ENCODE measurements at regions not wholly inside any gene's neighbourhood (a gene's known extent, or its start where the extent isn't known, plus 50 kb on each side); places are given as distances from the start of the nearest gene placed in this dataset.

- Mint-ChIP-seq H3K27me3 (ENCODE audit: low read depth, poor library complexity) (peaks cover 4% of the 10 kb centered on the region), H3K4me3 (no peak overlapping the region)
Observed at GRCh38 chr3:118710532-118710931, 324.1 kb downstream of the IGSF11 start.

GRCh38 chr3:118713502-118714207 is 321.0 kb downstream of the IGSF11 start:
- Mint-ChIP-seq H3K27ac (no peak overlapping the region), H3K9me3 (no peaks in the 10 kb centered on the region), H3K36me3 (ENCODE audit: low read depth) (no peaks in the 10 kb centered on the region), H3K4me1 (no peaks in the 10 kb centered on the region), H3K4me3 (no peak overlapping the region), H3K27me3 (ENCODE audit: low read depth, poor library complexity) (no peaks in the 10 kb centered on the region)
- TF ChIP-seq CTCF (IDR thresholded peaks at IDR 0.05) = no peak
- DNase-seq = no peak

More at GRCh38 chr3:118710532-118710931, 324.1 kb downstream of the IGSF11 start:
- no peak for DNase-seq
- no peaks in the 10 kb centered on the region for H3K9me3 Mint-ChIP-seq
- H3K27ac Mint-ChIP-seq = no peak overlapping the region
- TF ChIP-seq CTCF (IDR thresholded peaks at IDR 0.05) = no peak
- H3K36me3 Mint-ChIP-seq (ENCODE audit: low read depth) = no peaks in the 10 kb centered on the region
- peaks cover 1% of the 10 kb centered on the region for H3K4me1 Mint-ChIP-seq

GRCh38 chr3:118714800-118715199 is 319.8 kb downstream of the IGSF11 start:
- H3K27ac Mint-ChIP-seq = no peak overlapping the region
- DNase-seq = no peak

GRCh38 chr3:118729546-118729945 is 305.1 kb downstream of the IGSF11 start:
- no peaks in the 10 kb centered on the region for H3K9me3 Mint-ChIP-seq
- H3K27me3 Mint-ChIP-seq (ENCODE audit: low read depth, poor library complexity) = peaks cover 3% of the 10 kb centered on the region
- DNase-seq = no peak
- no peak overlapping the region for H3K27ac Mint-ChIP-seq
- no peak overlapping the region for H3K4me3 Mint-ChIP-seq
- no peak for TF ChIP-seq CTCF (IDR thresholded peaks at IDR 0.05)
- no peaks in the 10 kb centered on the region for H3K36me3 Mint-ChIP-seq (ENCODE audit: low read depth)
- no peaks in the 10 kb centered on the region for H3K4me1 Mint-ChIP-seq

More at GRCh38 chr3:118714800-118715199, 319.8 kb downstream of the IGSF11 start:
- peaks cover 5% of the 10 kb centered on the region for H3K36me3 Mint-ChIP-seq (ENCODE audit: low read depth)
- peaks cover 9% of the 10 kb centered on the region for H3K9me3 Mint-ChIP-seq
- H3K27me3 Mint-ChIP-seq (ENCODE audit: low read depth, poor library complexity) = no peaks in the 10 kb centered on the region
- no peak for TF ChIP-seq CTCF (IDR thresholded peaks at IDR 0.05)
- H3K4me3 Mint-ChIP-seq = no peak overlapping the region
- no peaks in the 10 kb centered on the region for H3K4me1 Mint-ChIP-seq

GRCh38 chr3:118734664-118735063 is 300.0 kb downstream of the IGSF11 start:
- Mint-ChIP-seq H3K4me1 (no peaks in the 10 kb centered on the region), H3K4me3 (no peak overlapping the region), H3K27me3 (ENCODE audit: low read depth, poor library complexity) (peaks cover 3% of the 10 kb centered on the region), H3K9me3 (no peaks in the 10 kb centered on the region), H3K27ac (no peak overlapping the region), H3K36me3 (ENCODE audit: low read depth) (no peaks in the 10 kb centered on the region)
- TF ChIP-seq CTCF (IDR thresholded peaks at IDR 0.05) = no peak
- no peak for DNase-seq

GRCh38 chr3:118736107-118736506 is 298.5 kb downstream of the IGSF11 start:
- H3K36me3 Mint-ChIP-seq (ENCODE audit: low read depth) = no peaks in the 10 kb centered on the region
- H3K27me3 Mint-ChIP-seq (ENCODE audit: low read depth, poor library complexity) = peaks cover 3% of the 10 kb centered on the region
- H3K4me3 Mint-ChIP-seq = no peak overlapping the region
- TF ChIP-seq CTCF (IDR thresholded peaks at IDR 0.05) = no peak
- no peaks in the 10 kb centered on the region for H3K9me3 Mint-ChIP-seq
- no peak for DNase-seq
- H3K4me1 Mint-ChIP-seq = no peaks in the 10 kb centered on the region
- H3K27ac Mint-ChIP-seq = no peak overlapping the region

All from nephron progenitor cell (in vitro differentiated cells).